ENCODE measurements at regions not wholly inside any gene's neighbourhood (a gene's known extent, or its start where the extent isn't known, plus 50 kb on each side); places are given as distances from the start of the nearest gene placed in this dataset.
A peak's percentile ranks its signal among the peaks of the same experiment; 100 is the strongest.

GRCh38 chr22:48577014-48577690 is 1250.5 kb downstream of the BRD1 start:
- ATAC-seq (ENCODE audit: low FRiP score) (no peak), DNase-seq (ENCODE audit: low spot score) (no peak)
- no peak for TF ChIP-seq CTCF (IDR thresholded peaks at IDR 0.05)

GRCh38 chr22:48576333-48577013 is 1251.2 kb downstream of the BRD1 start:
- no peak for ATAC-seq (ENCODE audit: low FRiP score)
- TF ChIP-seq CTCF (IDR thresholded peaks at IDR 0.05) = no peak
- no peak for DNase-seq (ENCODE audit: low spot score)

- DNase-seq (ENCODE audit: low spot score) (no peak), ATAC-seq (ENCODE audit: low FRiP score) (peak; percentile 49)
- no peak for TF ChIP-seq CTCF (IDR thresholded peaks at IDR 0.05)
Observed at GRCh38 chr22:48575618-48576332, 1251.9 kb downstream of the BRD1 start.

GRCh38 chr22:48574776-48575617 is 1252.7 kb downstream of the BRD1 start:
- DNase-seq (ENCODE audit: low spot score) = no peak
- peak; percentile 58 for ATAC-seq (ENCODE audit: low FRiP score)
- TF ChIP-seq CTCF (IDR thresholded peaks at IDR 0.05) = no peak

GRCh38 chr22:48573766-48574165 is 1253.9 kb downstream of the BRD1 start:
- TF ChIP-seq CTCF (IDR thresholded peaks at IDR 0.05) = no peak
- DNase-seq (ENCODE audit: low spot score) (no peak), ATAC-seq (ENCODE audit: low FRiP score) (no peak)

GRCh38 chr22:48572951-48573350 is 1254.7 kb downstream of the BRD1 start:
- TF ChIP-seq CTCF (IDR thresholded peaks at IDR 0.05) = no peak
- no peak for ATAC-seq (ENCODE audit: low FRiP score)

More at GRCh38 chr22:48572951-48573350, 1254.7 kb downstream of the BRD1 start:
- DNase-seq (ENCODE audit: low spot score) = no peak

All from omental fat pad (tissue), 3 donors.